GM23248 (cell line): ENCODE measurements at regions not wholly inside any gene's neighbourhood (a gene's known extent, or its start where the extent isn't known, plus 50 kb on each side); places are given as distances from the start of the nearest gene placed in this dataset.

Experiments
- EZH2 ChIP-seq: fragments of 200-600 bp; sonication (generic); IDR thresholded peaks from 2 replicates; pipeline ENCODE4 v1.6.1; 2018; ENCODE audit warnings: antibody characterized with exemption, mild to moderate bottlenecking; ENCODE audit not compliant: insufficient read depth, poor library complexity, severe bottlenecking
- EZH2phosphoT487 ChIP-seq: fragments of 200-600 bp; sonication (generic); IDR thresholded peaks from 2 replicates; pipeline ENCODE4 v1.6.1; 2018; ENCODE audit warnings: antibody characterized with exemption, moderate library complexity, mild to moderate bottlenecking, low read depth; ENCODE audit not compliant: insufficient read depth

DNA sequence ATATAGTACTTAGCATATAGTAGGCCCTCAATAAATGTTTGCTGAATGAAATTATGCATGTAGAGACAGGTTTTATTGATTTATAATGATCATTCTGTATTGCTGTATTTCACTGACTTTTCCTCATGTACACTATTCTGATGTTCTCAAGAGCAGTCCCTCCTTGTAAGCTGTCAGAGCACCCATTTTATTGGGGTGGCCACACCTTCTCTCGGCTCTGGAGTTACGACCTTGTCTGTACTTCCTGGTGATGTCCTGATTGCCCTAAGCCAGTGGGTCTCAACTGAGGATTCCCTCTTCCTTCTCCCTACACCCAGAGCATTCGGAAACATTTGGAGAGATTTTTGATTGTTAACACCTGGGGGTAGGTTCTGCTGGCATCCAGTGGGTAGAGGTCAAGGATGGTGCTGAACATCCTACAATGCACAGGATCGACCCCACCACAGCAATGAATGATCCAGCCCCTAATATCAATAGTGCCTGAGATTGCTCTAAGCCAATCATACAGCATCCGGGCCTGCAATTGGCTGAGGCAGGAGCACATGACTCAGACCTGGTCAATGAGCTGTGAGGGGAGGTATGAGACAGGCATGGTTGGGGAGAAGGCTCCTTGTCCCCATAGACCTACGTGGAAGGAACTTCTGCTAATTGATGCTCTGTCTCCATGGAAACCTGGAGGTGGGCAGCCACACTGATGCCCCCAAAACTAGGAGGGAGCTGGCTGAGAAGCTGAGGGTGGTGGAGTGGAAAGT lies 58.8 kb downstream of the CLDN34 start:
- TF ChIP-seq EZH2 (no peak), EZH2phosphoT487 (no peak)
